ENCODE measurements at regions not wholly inside any gene's neighbourhood (a gene's known extent, or its start where the extent isn't known, plus 50 kb on each side); places are given as distances from the start of the nearest gene placed in this dataset.
A peak's percentile ranks its signal among the peaks of the same experiment; 100 is the strongest.
"Not testable (repeated sequence)": the region's sequence is repeated elsewhere in the genome, so short reads cannot be mapped to it uniquely, and the experiment has no call there.

DNA sequence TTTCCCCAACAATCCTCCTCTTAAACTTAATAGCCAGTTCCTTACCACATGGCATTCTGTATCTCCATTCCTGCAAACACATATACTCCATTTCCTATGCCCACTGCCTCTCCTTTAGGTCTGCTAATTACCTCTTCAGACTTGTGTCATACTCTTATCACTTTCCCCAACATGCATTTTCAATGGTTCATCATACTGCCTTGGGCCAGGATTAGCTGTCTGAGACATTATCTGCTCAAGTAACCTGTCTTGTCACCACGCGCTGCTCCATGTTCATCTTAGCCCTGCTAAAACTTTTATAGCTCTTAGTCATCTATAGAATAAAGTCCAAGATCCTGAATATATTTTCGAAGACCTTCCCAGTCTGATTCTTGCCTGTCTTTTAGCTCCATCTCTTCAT, 224.1 kb upstream of the GK2 start:
- DNase-seq = no peak
- intact Hi-C loops (cut with DNase I, micrococcal nuclease) = no loop called here
- ATAC-seq = no peak

- intact Hi-C loops (cut with DNase I, micrococcal nuclease) = no loop called here
- ATAC-seq (no peak), DNase-seq (no peak)
Observed at GRCh38 chr4:79626611-79627010, 218.6 kb upstream of the GK2 start.

DNA sequence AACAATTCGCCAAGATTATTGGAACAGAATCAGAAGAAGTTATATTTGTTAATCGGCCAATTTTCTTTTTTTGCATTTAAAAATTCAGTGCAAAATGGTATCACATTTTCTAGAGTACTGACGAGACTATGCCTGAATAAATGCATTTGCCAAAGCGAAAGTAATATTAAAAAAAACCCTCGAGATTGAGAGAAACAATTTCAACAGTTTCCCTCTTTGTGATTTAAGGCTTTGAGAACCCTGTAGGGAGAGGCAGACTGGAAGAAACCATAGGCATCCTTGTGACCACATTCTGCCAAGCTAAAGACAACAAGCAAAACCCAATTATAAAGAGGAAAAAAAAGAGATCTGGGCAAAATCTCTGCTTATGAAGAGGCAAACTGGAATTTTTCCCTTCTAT, 218.1 kb upstream of the GK2 start:
- DNase-seq (no peak), ATAC-seq (no peak)
- intact Hi-C loops (cut with DNase I, micrococcal nuclease) = no loop called here

DNA sequence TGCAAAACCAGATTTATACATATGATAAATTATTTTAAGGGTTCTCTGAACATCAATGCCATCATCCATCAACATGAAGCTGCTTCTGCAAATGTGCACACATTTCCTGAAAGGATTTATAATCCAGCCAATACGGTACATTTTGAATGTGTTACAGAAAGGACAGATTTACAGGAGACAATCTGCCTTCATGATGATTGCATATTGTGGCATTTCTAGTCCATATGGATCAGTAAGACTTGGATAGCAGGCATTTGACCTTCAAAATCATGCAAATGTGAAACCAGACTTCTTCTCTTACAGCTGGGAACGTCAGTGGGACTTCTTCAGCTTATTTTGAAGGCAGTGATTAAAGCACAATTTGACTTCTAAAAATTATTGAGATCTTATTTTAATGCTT, 217.3 kb upstream of the GK2 start:
- ATAC-seq (no peak), DNase-seq (no peak)
- intact Hi-C loops (cut with DNase I, micrococcal nuclease) = no loop called here

DNA sequence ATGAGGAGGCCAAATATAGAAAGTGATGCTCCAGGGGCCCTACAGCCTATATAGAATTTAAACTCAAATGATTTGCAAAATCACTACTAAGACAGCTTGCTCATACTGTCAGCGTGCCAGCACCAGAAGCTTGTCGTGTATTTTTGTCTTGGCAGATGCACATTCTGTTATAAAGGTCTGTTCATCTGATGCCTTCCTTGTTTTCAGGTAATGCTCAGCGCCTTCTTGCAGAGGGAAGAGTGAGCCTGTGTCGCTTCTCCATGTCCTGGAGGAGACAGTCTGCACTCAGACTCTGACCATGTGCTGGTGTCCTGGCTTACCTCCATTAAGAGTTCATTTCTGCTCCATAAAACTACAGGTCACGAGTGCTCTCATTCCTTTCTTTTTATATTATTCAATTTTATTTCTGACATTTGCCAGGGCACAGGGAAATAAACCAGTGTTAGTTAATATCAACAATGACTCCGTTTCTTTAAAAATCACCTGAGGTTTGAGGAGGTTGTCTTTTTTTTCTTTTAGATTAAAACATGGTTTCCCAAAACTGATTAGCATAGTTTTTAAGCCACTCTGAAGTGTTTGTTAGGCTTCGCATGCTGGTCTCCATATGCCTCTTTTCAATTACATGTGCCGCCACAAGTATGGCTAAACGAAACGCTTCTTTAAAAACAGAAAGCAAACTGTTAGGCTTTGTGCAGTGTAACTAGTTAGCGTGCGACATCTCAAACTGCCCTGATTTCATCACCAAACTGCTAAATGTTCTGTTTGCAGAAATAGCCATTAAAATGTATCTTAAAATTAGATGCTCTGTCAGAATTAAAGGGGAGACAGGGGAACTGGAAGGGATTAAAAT, 215.2 kb upstream of the GK2 start:
- intact Hi-C loops (cut with DNase I, micrococcal nuclease) = no loop called here
- no peak for ATAC-seq
- peak in 1 of 2 donors; percentile 28 for DNase-seq

- intact Hi-C loops (cut with DNase I, micrococcal nuclease) = no loop called here
- no peak for ATAC-seq
- DNase-seq = no peak
Observed at GRCh38 chr4:79621061-79621460, 213.0 kb upstream of the GK2 start.

GRCh38 chr4:79620617-79621016, 212.6 kb upstream of the GK2 start:
- no peak for DNase-seq
- intact Hi-C loops (cut with DNase I, micrococcal nuclease) = no loop called here
- ATAC-seq = no peak

GRCh38 chr4:79613269-79613935, 205.4 kb upstream of the GK2 start:
- intact Hi-C loops (cut with DNase I, micrococcal nuclease) = no loop called here
- ATAC-seq (no peak), DNase-seq (no peak)

DNA sequence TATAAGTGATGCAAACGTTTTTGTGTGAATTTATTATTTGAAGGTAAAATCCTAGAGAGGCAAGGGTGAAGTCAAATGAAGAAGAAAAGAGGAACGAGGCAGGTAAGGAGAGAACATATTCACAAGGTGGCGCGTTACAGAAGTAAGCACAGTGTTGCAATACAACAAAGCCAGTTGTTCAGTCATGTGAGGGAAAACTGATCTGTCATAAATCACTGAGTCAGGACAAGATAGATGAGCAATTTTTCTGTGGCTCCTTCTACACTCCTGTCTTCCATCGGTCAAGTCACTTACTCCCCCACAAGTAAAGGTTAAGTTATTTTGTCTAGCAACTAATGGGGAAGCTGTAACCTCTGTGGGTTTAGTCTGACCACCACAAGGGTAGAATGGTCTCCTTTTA, 203.0 kb upstream of the GK2 start:
- ATAC-seq (no peak), DNase-seq (no peak)
- intact Hi-C loops (cut with DNase I, micrococcal nuclease) = no loop called here

- intact Hi-C loops (cut with DNase I, micrococcal nuclease) = no loop called here
- ATAC-seq (no peak), DNase-seq (no peak)
Observed at GRCh38 chr4:79609817-79610216, 201.8 kb upstream of the GK2 start.

DNA sequence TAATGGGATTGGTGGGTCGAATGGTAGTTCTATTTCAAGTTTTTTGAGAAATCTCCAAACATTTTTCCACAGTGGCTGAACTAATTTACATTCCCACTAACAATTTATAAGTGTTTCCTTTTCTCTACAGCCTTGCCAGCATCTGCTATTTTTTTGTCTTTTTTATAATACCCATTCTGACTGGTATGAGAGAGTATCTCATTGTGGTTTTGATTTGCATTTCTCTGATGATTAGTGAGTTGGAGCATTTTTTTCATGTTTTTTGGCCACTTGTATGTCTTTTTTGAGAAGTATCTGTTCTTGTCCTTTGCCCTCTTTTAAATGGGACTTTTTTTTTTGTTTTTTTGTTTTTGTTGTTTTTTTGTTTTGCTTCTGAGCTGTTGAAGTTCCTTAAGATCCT, 200.0 kb upstream of the GK2 start:
- ATAC-seq = no peak
- no peak for DNase-seq
- intact Hi-C loops (cut with DNase I, micrococcal nuclease) = no loop called here

DNA sequence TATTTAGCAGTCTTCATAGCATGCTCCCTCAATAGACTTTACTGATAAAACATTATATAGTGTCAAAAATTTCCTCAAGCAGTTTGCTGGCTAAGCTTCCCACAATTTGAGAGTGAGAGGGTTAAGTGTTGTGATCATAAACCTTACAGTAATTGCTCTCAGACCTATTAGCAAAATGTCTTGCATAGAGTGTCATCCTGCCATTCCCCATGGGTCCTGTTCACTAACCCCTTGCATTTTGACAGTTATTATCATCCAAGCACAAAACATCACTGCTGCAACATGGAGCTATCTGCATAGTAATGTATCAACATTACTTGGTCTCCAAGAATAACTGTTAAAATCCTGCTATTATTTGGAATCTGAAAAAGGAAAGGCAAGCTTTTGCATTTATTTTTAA, 196.1 kb upstream of the GK2 start:
- ATAC-seq = no peak
- intact Hi-C loops (cut with DNase I, micrococcal nuclease) = no loop called here
- DNase-seq = no peak

GRCh38 chr4:79603681-79604080, 195.7 kb upstream of the GK2 start:
- DNase-seq = no peak
- intact Hi-C loops (cut with DNase I, micrococcal nuclease) = no loop called here
- ATAC-seq = no peak

GRCh38 chr4:79599691-79600090, 191.7 kb upstream of the GK2 start:
- no peak for DNase-seq
- intact Hi-C loops (cut with DNase I, micrococcal nuclease) = no loop called here
- no peak for ATAC-seq

DNA sequence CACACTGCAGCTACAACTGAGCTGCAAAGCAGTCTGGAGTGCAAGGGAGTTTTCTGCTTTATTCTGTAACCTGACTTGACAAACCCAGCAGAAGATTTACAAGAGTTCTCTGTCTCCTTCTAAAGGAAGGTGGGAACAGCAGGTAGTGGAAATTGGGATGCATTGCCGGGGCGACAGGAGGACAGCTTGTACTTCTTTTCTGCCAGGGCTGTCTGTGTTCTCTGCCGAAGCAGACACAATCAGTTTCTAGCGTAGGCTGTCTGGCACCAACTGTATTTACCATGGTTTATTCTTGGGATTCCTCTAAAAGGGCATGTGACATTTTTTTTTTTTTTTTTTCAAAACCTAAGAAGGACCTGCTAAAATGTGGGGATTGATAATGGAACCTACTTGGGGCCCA, 190.8 kb upstream of the GK2 start:
- no peak for ATAC-seq
- DNase-seq = no peak
- intact Hi-C loops (cut with DNase I, micrococcal nuclease) = no loop called here

- intact Hi-C loops (cut with DNase I, micrococcal nuclease) = no loop called here
- DNase-seq (no peak), ATAC-seq (no peak)
Observed at GRCh38 chr4:79598214-79598613, 190.2 kb upstream of the GK2 start.

DNA sequence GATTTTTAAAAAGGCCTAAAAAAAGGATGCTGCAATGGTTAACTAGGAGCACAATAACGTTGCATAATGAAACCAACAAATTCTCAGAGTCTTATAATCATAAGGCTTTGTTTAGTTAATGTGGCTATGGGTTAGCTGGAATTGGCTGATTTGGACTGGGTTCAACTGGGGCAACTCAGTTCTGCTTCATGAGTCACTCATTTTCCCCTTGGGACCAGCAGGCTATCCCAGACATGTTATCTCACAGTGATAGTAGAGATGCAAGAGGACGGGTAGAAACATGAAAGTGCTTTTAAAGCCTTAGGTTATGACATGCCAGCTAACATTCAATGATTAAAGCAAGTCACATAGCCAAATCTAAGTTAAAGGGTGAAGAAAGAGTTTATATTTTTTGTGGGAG, 189.2 kb upstream of the GK2 start:
- intact Hi-C loops (cut with DNase I, micrococcal nuclease) = no loop called here
- no peak for DNase-seq

DNA sequence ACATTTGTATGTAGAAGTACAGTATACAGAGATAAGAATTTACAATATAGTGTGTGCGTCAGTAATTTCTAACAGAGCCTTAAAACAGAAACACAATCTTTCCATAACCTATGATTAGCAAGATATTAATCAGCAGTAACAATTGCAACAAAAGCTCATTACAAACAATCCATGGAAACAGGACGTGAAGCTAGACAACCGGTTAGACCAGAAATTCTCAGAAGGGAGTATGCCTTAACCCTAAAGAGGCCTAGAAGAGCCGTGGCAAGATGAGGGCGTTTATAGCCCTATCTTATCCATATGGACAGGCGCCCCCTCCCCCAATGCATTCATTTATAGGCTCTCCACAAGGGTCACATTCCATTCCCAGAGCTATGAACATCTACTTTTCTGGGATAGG, 184.2 kb upstream of the GK2 start:
- ATAC-seq; intact Hi-C loops (cut with DNase I, micrococcal nuclease); DNase-seq: not testable (repeated sequence)

More for the DNA sequence above, 189.2 kb upstream of the GK2 start:
- ATAC-seq = no peak

- intact Hi-C loops (cut with DNase I, micrococcal nuclease) = no loop called here
- DNase-seq (no peak), ATAC-seq (no peak)
Observed at GRCh38 chr4:79588679-79589078, 180.7 kb upstream of the GK2 start.

DNA sequence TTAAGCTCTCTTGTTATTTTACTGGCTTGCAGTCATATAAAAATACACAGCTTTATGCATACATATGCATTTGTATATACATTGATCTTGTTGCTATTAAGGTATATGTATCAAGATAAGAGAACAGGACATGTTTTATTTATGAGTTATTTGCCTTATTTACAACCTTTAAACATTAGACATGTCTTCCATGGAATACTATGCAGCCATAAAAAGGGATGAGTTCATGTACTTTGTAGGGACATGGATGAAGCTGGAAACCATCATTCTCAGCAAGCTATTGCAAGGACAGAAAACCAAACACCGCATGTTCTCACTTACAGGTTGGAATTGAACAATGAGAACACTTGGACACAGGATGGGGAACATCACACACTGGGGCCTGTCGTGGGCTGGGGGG, 179.2 kb upstream of the GK2 start:
- DNase-seq; intact Hi-C loops (cut with DNase I, micrococcal nuclease); ATAC-seq: not testable (repeated sequence)

GRCh38 chr4:79585834-79586233, 177.8 kb upstream of the GK2 start:
- intact Hi-C loops (cut with DNase I, micrococcal nuclease) = no loop called here
- DNase-seq = no peak
- ATAC-seq = no peak
